HG03354 (cell line): ENCODE measurements at regions not wholly inside any gene's neighbourhood (a gene's known extent, or its start where the extent isn't known, plus 50 kb on each side); places are given as distances from the start of the nearest gene placed in this dataset.
"Not testable (repeated sequence)": the region's sequence is repeated elsewhere in the genome, so short reads cannot be mapped to it uniquely, and the experiment has no call there.

Experiments
- ATAC-seq: cut with Tn5 transposase; IDR thresholded peaks from one replicate; pipeline ENCODE4 v1.9.1; 2021; ENCODE audit warnings: mild to moderate bottlenecking; ENCODE audit not compliant: unreplicated experiment, poor library complexity, severe bottlenecking

DNA sequence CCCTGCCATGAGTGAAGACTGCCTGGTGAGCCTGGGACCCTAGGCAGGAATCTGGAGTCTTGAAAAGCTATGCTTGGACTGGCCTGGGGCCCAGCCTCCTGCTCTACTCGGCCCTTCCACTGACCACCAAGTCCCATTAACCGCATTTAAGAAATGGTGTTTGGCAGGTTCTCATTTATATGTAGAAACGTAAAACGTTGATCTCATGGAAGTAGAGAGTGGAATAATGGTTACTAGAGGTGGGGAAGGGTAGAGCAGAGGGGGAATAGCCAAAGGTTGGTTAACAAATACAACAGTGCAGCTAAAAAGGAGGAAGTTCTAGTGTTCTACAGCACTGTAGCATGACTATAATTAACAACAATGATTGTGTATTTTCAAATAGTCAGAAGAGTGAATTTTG is 72.9 kb upstream of the EED start:
- no peak for ATAC-seq

- no peak for ATAC-seq
Measured at GRCh38 chr11:86167499-86168164, 76.9 kb upstream of the EED start.

- not testable (repeated sequence) for ATAC-seq
Measured at GRCh38 chr11:86166287-86166686, 78.3 kb upstream of the EED start.

- no peak for ATAC-seq
Measured at GRCh38 chr11:86164106-86164505, 80.4 kb upstream of the EED start.

- ATAC-seq = not testable (repeated sequence)
Measured at GRCh38 chr11:86163221-86163876, 81.2 kb upstream of the EED start.

- no peak for ATAC-seq
Measured at GRCh38 chr11:86162239-86162638, 82.3 kb upstream of the EED start.

DNA sequence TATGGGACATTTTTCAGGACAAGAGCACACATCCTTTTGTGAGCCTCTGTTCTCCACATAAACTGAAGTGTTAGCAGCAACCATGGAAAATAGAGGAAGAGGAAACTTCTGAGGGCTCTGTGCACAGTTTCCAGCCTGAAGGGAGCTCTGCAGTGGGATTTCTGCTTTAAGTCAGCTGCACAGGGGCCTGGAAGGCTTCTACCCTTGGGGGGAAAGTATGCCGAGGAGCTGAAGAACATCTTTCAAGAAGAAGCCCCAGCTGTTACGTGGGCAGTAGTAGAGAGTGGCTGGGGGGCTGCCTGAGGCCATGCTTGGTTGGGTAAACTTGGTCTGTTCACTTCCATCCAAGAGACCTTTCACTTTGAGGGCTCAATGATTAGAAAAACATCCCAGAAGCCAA is 82.7 kb upstream of the EED start:
- no peak for ATAC-seq

- no peak for ATAC-seq
Measured at GRCh38 chr11:86161336-86161735, 83.2 kb upstream of the EED start.

DNA sequence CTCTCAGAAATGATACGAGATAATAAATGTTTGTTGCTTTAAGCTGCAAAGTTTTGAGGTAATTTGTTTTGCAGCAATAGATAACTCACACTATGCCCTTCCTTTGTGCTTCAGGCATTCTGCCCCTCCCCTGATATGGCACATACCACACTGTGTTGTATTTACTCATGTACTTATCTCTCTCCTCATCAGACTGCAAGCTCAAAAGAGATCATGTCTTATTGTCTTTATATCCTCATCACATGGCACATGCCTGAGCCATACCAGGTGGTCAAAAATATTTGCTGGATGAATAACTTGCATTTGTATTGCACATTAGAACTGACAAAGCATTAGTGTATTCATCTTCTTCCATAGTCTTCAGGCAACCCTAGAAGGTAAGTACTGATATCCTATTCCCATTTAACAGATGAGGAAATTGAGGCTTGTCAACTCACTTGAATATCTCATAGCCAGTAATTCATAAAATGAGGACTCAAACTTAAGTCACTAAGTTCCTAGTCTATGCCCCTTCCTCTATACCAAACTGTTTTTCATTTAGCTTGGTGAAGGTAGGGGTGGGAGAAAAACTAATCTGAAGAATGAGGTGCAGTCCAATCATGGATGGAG is 83.9 kb upstream of the EED start:
- ATAC-seq = no peak

DNA sequence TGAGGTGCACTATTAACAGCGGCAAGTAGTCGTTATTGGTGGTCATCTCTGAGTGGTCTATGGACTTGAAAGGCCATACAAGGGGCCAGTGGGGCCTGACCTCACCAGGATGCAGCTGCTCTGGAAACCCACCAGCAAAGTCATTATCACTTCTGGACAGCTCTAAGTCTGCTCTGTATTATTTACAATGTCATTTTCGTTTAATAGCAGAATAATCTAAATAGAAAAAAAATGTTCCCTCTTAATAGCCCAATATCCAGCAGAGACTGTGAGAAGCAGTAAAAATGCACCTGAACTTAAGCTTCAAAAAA is 85.0 kb upstream of the EED start:
- ATAC-seq = no peak

DNA sequence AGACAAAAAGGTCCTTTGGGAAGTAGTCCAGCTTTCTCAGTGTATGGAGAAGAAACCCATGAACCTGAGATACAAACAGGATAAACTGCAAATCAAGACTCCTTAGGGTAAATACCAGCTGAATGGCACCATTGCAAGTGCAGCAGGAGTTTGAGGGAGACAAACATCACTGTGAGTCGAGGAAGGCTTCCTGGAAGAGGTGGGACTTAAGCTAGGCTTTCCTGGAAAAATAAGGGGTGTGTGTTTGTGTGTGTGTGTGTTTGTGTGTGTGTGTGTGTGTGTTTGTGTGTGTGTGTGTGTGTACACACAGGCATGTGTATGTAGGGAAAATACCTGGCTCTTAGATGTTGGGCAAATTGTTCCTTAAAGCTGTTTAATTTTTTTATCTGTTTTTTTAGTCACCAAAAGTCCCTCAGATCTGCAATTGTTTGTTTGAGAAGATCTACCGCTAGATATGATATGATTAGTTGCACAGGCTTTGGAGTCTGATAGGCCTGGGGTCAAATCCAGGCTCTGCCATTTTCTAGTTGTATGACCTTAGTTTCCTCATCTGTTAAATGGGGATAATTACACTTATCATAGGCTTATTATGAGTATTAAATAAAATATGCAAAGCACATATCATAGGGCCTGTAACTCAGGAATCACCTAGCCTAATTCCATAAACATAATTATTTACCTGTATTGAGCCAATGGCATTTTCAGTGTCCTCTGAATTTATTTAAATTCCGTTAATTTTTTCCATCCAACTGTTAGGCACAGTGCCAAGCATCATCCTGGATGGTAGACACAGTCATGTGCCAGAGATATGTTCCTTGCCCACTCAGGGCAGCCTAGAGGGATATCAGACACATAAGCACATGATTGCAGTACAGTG is 85.6 kb upstream of the EED start:
- no peak for ATAC-seq

- ATAC-seq = no peak
Measured at GRCh38 chr11:86157797-86158378, 86.7 kb upstream of the EED start.

- no peak for ATAC-seq
Measured at GRCh38 chr11:86156397-86156955, 87.6 kb upstream of the PICALM start.

DNA sequence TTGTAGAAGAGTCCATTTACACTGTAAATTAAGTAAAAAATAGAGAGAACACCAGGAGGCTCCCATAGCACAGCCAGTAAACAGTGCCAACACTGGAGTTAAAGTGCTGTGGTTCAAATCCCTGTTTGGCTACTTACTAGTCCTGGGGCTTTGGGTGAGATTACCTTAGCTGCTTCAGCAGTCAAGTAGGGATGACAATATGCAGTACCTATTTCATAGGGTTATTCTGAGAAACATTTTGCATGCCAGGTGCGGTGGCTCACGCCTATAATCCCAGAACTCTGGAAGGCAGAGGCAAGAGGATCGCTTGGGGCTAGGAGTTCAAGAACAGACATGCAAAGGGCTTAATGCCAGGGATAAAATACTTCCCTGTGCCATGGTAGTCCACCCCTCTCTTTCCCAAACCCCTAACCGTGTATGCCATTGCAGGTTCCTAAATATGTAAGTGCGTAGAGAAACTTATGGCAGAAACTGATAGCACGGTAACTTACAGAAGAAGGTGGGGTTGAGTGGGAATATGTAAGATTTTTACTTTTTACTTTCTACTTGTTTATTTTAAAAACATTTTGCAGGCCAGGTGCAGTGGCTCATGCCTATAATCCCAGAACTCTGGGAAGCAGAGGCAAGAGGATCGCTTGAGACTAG is 86.4 kb upstream of the PICALM start:
- no peak for ATAC-seq

DNA sequence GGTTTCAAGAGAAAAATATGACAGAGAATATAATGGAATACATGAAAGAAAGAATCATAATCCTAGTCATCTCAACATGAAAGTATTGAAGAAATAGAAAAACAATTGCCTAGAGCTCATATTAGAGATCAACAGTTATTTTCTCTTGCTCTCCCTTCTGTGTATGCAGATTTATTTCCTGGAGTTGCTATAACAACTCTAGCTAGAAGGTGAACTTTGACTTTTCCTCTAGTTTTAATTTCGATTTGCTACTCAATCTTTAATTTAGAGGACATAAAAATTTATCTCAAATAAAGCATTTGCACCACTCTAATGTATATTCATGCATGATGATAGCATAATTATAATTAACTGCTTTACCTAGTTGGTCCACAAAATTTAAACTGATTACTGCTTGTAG is 84.6 kb upstream of the PICALM start:
- ATAC-seq = no peak

DNA sequence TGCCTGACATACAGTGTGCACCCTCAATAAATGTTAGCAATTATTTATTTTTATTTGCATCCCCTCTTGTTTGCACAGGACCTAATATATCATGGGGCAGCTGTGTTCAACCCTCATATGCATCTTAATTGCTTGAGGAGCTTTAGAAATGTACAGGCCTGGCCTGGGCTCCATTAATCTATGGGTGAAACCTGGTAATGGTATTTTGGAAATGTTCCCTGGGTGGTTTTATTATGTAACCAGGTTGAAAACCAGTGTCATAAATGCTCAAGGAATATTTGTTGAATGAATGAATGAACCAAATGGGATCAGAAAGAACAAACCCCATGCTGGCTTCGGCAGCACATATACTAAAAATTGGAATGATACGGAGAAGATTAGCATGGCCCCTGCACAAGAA is 84.0 kb upstream of the PICALM start:
- no peak for ATAC-seq

DNA sequence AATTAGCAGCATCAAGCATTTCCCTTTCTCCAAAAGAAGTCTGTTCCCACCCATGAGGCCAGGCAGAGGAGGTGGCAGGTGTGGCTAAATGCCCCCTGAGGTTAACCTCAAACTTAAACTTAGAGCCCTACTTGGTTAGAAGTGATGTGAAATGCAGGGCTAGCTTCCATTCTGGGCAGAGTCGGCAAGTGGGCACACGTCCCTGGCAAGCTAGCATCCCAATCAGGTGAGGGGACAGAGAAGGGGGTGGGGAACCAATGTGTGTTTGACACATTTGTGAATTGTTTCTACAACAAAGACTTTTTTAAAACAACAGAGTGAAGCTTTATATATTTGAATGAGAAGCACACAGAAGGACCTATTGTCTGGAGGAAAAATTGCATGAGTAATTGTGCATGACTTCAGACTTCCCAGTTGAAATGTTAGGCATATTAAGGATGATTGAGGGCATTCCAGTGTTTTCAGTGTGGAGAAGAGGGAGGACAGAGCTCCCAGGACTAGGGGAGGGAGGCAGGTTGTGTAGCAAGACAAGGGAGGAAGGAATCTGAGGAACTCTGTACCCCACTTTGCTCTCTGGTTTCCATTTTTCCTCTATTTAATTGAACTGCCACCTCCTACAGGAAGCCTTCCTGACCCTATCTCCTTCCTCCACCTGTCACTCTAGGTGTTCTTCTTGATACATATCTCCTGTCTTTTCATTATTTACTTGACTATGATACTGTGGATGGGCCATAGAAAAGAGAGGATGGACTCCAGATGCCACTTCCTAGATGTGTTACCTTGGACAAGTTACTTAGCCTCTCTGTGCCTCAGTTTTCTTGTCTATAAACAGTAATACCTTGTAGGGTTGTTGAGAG is 83.3 kb upstream of the PICALM start:
- ATAC-seq = peak; percentile 47

DNA sequence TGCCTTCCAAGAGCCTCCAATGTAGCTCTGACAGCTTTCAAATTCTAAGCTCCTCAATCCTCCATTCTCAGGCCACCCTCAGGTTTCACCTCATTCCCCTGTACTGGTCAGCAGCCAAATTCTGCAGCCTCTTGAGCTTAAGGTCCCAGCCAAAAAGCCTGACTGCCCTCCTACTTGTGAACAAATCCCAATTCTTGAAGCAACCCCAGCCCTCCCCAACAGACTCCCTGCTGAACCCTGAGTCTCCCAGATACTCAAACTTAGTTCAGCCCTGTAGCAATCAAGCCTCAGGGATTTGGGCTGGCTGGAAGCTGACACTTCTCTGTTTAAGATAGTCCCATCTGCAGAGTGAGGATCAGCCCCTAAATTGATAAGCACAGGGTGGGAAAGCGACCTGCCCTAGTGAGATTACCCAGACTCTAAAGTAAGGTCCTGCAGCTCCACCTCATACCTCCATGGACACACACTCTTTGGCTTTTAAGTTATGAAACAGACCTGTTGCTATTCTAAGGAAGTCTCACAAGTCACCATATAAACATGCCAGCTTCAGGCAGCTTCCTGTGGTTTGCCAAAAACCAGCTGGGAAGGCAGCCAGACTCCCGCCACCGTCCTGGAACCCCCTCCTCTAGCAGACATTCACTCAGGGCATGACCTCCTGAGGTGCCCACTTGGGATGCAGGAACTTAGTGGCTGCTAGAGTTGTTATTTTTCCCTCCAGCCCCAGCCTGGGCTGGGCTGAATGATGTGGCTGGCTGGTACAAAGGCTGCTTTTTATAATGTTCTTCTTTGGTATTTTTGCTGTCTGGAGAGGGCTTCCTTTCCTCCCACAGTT is 82.5 kb upstream of the PICALM start:
- peak; percentile 65 for ATAC-seq
